ENCODE measurements at regions not wholly inside any gene's neighbourhood (a gene's known extent, or its start where the extent isn't known, plus 50 kb on each side); places are given as distances from the start of the nearest gene placed in this dataset.
"Not testable (repeated sequence)": the region's sequence is repeated elsewhere in the genome, so short reads cannot be mapped to it uniquely, and the experiment has no call there.

DNA sequence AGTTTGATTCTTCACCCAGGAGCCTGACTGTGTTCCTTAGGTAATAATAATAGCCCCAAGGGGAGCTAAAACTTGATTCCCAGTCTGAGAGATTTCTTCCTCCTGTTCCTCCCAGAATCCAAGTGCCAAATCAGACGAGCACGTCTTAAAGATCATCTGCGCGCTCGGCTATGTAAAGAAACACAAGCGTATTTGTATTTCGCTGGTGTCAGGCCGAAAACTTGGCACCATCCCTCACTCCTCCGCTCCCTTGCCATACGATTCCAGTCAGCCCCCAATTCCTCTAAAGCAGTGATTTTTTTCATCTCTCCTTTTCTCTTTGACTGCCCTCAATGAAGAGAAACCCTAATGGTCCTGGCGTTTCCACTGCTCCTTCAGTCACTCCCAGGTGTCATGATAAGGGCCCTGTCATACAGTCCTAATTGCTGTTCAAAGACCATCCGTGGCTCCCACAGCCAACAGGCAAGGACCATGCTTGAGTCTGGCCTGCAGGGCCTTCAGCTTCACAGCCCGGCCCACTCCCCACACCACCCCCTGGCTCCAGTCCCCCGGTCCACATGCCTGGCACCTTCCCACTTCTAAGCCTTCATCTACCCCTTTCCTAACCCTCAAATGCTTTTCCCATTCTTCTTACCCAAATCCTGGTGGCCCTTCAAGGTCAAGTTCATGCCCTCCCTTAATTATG is 130.8 kb upstream of the ID2 start:
- DNase-seq, result no peak

DNA sequence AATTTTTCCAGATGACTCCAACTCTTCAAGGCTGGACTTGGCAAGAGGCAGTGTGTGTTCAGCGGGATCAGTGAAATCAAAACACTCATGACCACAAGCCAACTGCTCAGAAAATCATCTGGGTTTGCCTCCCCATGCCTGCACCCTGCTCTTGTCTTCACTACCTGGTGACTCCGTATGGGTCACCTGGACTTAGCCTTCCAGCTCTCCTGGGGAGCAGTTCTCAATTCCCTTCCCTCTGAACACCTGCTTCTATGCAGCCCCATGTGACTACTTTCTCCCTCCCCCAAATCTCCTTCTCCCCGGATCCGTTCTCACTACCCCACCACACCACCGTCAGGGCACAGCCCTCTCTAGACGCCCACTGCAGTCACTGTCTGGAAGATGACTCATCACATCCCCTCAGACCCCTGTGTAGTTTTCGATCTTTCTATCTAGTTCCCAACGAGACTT is 130.2 kb upstream of the ID2 start:
- DNase-seq, result no peak

GRCh38 chr2:8552293-8552801 is 129.5 kb upstream of the ID2 start:
- no peak for DNase-seq

GRCh38 chr2:8553643-8554042 is 128.2 kb upstream of the ID2 start:
- no peak for DNase-seq

GRCh38 chr2:8554296-8554806 is 127.5 kb upstream of the ID2 start:
- peak in 1 of 5 donors; percentile 5 for DNase-seq

DNA sequence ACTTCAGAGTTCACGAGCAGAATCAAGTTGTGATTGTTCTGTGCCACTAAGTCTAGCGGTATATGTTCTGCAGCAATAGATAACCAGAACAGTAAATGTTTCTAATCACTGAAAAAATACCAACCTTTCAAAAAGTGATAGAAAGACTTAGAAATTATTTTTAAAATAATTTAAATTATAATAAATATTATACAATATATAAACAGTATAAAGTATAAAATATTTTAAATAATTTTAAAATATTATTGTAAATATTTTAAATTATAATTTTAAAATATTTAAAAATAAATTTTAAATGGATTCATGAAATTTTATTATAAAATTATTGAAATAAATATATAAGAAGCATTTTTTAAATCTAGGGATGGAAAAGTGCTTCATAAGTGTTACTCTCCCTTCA is 126.3 kb upstream of the ID2 start:
- DNase-seq, result no peak

GRCh38 chr2:8558096-8558495 is 123.8 kb upstream of the ID2 start:
- no peak for DNase-seq

- no peak for DNase-seq
These were observed 122.9 kb upstream of the ID2 start for GRCh38 chr2:8558956-8559355.

DNA sequence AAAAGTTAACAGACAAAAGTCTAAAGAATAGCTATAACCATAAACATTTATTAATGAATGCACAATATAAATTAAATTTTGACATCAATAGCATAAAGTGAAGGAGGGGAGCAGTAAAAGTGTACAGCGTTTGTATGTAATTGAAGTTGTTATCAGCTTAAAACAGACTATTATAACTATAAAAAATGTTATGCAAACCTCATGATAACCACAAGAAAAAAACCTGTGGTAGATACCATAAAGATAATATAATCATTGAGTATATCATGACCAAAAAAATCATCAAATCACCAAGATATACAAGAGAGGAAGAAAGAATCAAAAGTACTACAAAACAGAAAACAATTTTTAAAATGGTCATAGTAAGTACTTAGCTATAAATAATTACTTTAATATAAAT is 122.1 kb upstream of the ID2 start:
- DNase-seq, result no peak

- not testable (repeated sequence) for DNase-seq
These were observed 120.2 kb upstream of the ID2 start for GRCh38 chr2:8561692-8562091.

DNA sequence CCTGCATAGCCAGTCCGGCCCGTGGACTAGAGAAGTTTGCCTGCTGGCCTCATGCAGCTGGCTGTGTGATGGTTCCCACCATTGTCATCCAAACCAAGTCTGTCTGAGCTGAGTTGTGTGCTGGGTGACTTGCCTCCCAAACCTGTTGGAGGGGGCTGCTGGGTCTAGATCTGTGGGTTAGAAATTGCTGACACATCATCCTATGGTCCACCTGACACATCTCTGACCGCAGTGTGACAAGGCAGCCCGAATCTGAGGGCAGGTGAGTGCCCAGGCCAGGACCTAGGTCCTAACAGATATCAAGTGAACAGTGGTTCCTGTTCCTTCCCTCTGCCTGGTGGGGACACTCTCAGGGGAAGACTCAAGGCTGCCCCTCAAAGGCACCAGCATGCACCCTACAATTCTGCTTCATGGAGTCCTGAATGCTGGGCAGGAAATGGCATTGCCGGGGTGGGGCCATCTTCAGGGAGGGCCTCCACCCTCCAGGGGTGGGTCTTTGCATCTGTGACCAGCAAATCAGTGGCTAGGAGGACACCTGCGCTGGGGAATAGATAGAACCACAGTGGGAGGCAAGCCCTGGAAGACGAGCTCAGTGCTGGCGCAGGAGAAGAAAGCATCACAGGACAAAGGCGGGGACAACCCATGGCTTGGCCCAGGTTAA is 117.9 kb upstream of the ID2 start:
- no peak for DNase-seq

DNA sequence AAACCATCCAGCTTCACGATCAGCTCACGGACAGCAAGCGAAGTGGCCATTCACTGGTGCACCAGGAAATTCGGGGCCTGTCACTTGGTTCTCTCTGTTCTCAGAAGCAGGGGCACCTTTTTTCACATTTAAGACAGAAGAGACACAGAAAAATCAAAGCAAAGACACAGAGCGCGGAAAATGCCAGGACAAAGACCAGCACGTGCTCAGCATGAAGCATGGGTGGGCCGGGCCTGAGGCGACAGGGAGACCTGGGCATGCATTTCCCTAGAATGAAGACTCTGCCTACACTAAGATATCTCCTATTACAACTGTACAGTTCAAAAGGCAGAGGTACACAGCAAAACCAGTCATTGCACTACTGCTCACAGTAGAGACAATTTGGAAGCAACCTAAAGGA is 117.4 kb upstream of the ID2 start:
- DNase-seq, result peak in 1 of 5 donors; percentile 3

- DNase-seq, result no peak
These were observed 116.3 kb upstream of the ID2 start for GRCh38 chr2:8565399-8566154.

DNA sequence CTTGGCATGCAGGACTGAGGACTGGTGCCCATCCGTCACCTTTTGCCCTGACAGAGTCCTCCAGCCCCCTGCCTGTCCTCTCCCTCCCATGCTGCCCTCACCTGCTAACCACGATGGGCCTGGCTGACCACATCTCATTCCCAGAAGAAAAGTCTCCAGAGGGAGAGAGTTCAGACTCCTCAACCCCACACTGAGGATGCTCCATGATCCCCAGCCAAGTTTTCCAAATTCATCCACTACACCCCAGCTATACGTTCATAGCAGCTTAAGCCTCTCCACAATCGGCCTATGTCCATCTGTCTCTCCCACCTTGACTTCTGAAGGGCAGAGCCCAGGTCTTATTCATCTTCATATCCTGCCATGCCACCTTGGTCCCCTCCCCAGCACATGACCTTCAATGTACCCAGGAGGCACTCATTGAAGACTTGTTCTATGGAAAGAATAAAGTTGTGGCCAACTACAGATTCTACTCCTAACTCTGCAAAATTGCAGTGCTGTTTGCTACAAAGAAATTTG is 115.6 kb upstream of the ID2 start:
- no peak for DNase-seq

- DNase-seq, result no peak
These were observed 114.9 kb upstream of the ID2 start for GRCh38 chr2:8566774-8567468.

DNA sequence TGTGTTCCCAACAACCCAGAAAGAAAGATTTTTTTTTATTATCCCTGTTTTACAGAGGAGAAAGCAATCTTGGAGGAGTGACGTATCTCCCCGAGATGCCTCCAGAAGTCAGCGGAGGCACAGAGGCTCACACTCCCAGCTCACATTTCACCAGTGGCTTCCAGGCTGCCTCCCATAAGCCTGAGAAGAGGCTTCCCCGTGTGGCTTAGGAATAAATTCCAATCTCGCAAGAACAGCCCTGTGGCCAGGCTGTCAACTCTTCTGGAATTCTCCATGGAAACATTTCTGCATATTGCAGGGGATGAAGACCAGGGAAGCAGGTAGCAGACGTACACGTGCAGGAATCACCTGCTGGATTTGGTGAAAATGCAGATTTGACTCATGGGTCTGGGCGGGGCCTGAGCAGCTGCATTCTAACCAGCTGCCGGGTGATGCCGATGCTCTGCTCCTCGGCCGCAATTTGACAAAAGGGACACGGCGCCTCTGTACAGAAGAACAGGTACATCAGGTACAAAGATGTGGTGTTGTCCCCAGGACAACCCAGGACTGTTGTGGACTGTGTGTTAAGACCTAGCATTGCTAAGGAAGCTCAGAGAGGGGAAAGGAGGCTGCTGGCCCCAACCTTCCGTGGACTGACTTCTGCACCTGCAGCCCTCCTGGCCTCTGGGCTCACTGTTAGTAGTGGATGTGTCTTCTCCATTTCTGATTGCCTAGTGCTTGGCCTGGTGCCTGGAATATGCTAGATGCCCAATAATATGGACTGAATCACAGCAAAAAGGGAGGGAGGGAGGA is 114.2 kb upstream of the ID2 start:
- no peak for DNase-seq

DNA sequence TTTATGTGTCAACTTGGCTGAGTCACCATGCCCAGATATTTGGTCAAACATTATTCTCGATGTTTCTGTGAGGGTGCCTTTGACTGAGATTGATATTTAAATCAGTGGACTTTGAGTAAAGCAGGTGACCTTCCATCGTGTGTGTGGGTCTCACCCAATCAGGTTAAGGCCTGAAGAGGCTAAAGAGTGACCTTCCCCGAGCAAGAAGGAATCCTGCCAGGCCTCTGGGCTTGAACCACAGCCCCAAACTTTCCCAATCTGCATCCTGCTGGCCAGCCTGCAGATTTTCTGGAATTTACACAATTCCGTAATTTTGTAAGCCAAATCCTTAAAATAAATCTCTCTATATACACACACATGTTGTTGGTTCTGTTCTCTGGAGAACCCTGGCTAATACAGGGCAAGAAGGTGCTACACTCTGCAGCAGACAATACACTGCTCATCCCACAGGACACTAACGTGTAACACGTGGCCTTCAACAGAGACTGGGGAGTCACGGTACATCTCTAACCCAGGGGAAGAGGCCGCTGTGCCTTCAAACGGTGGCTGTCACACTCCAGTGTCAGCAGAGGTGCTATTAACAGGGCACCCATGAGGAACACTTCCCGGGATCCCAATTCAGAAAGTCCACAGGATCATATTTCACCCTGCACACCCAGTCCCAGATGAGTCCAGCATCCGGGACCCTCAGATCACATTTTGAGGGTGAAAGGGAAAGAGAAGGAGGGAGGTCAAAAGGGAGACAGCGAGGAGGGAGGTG is 113.1 kb upstream of the ID2 start:
- DNase-seq, result no peak

GRCh38 chr2:8569332-8569930 is 112.4 kb upstream of the ID2 start:
- DNase-seq, result no peak

- no peak for DNase-seq
These were observed 111.2 kb upstream of the ID2 start for GRCh38 chr2:8570637-8571036.

GRCh38 chr2:8571301-8571791 is 110.5 kb upstream of the ID2 start:
- DNase-seq, result no peak
